Adrenal gland (tissue), 5 donors: ENCODE measurements at regions not wholly inside any gene's neighbourhood (a gene's known extent, or its start where the extent isn't known, plus 50 kb on each side); places are given as distances from the start of the nearest gene placed in this dataset.
"Not testable (repeated sequence)": the region's sequence is repeated elsewhere in the genome, so short reads cannot be mapped to it uniquely, and the experiment has no call there.

Experiments
- CTCF ChIP-seq, 6 experiments: fragments of 450-650 bp in 4 of 6; fragments of 200-600 bp in 2 of 6; sonication (generic) in 1 of 6; IDR thresholded peaks; 1 replicate in 5 of 6; 2 replicates in 1 of 6; pipeline versions ENCODE4 v1.5.1 to v1.8.0; 2016 to 2021; ENCODE audit warnings: antibody characterized with exemption in 6 of 6, mild to moderate bottlenecking in 2 of 6, moderate library complexity in 1 of 6
- POLR2A ChIP-seq, 2 donors: fragments of 450-650 bp; IDR thresholded peaks; one replicate each; pipeline ENCODE4 v1.6.1; 2017; ENCODE audit warnings: antibody characterized with exemption in 2 of 2, mild to moderate bottlenecking in 2 of 2, moderate library complexity in 1 of 2
- donor health status: DM: no; HTN: no; CAD: no.

- not testable (repeated sequence) for TF ChIP-seq CTCF, POLR2A (IDR thresholded peaks at IDR 0.05)
Measured at GRCh38 chr2:131832209-131832780, 304.6 kb downstream of the CCDC74A start.
